ENCODE measurements at regions not wholly inside any gene's neighbourhood (a gene's known extent, or its start where the extent isn't known, plus 50 kb on each side); places are given as distances from the start of the nearest gene placed in this dataset.

- H3K4me3 ChIP-seq = no peak overlapping the region
- H3K9me3 ChIP-seq = no peaks in the 10 kb centered on the region
- no peak for DNase-seq
- H3K27me3 ChIP-seq = no peaks in the 10 kb centered on the region
- no peak for TF ChIP-seq CTCF (IDR thresholded peaks at IDR 0.05)
- TF ChIP-seq POLR2A (IDR thresholded peaks at IDR 0.05) = no peak
- no peaks in the 10 kb centered on the region for H3K36me3 ChIP-seq
- no peaks in the 10 kb centered on the region for H3K4me1 ChIP-seq
- no peak overlapping the region for H3K27ac ChIP-seq
Measured at GRCh38 chr6:97939440-97940168, 656.6 kb upstream of the MMS22L start.

GRCh38 chr6:97947841-97948240 is 664.8 kb upstream of the MMS22L start:
- Histone ChIP-seq H3K27me3 (no peaks in the 10 kb centered on the region), H3K9me3 (no peaks in the 10 kb centered on the region), H3K36me3 (no peaks in the 10 kb centered on the region), H3K4me3 (no peak overlapping the region), H3K27ac (no peak overlapping the region), H3K4me1 (no peaks in the 10 kb centered on the region)
- TF ChIP-seq POLR2A (IDR thresholded peaks at IDR 0.05) = no peak
- no peak for TF ChIP-seq CTCF (IDR thresholded peaks at IDR 0.05)
- no peak for DNase-seq

DNA sequence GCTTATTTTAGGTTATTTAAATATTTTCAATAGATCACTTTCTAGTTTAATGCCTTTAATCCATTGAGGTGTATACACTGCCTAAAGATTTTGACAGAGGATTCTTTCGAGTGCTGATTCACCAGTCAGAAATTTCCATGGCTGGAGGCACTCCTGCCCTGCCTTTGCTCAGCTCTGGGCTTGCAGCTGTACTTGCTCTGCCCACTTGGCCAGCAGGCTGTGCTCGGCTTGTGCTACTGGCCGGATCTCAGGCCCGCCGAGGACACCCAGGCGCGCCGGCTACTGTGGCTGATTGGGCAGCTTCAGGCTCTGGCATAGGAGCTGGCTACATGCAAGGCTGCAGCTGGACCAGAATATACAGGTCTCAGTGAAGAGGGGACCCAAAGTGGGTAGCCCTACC is 675.1 kb upstream of the MMS22L start:
- Histone ChIP-seq H3K36me3 (no peaks in the 10 kb centered on the region), H3K4me1 (no peaks in the 10 kb centered on the region), H3K27ac (no peak overlapping the region), H3K9me3 (no peaks in the 10 kb centered on the region), H3K27me3 (no peaks in the 10 kb centered on the region), H3K4me3 (no peak overlapping the region)
- TF ChIP-seq POLR2A (IDR thresholded peaks at IDR 0.05) = no peak
- TF ChIP-seq CTCF (IDR thresholded peaks at IDR 0.05) = no peak
- no peak for DNase-seq

- H3K27me3 ChIP-seq = no peaks in the 10 kb centered on the region
- H3K4me3 ChIP-seq = no peak overlapping the region
- H3K9me3 ChIP-seq = no peaks in the 10 kb centered on the region
- no peaks in the 10 kb centered on the region for H3K4me1 ChIP-seq
- TF ChIP-seq POLR2A (IDR thresholded peaks at IDR 0.05) = no peak
- TF ChIP-seq CTCF (IDR thresholded peaks at IDR 0.05) = no peak
- no peak for DNase-seq
- no peaks in the 10 kb centered on the region for H3K36me3 ChIP-seq
- H3K27ac ChIP-seq = no peak overlapping the region
Measured at GRCh38 chr6:97963193-97963592, 680.2 kb upstream of the MMS22L start.

- Histone ChIP-seq H3K4me3 (no peak overlapping the region), H3K27me3 (no peaks in the 10 kb centered on the region), H3K36me3 (no peaks in the 10 kb centered on the region), H3K4me1 (no peaks in the 10 kb centered on the region), H3K27ac (no peak overlapping the region), H3K9me3 (no peaks in the 10 kb centered on the region)
- no peak for DNase-seq
- TF ChIP-seq POLR2A (IDR thresholded peaks at IDR 0.05) (no peak), CTCF (IDR thresholded peaks at IDR 0.05) (no peak)
Measured at GRCh38 chr6:97969065-97969464, 686.0 kb upstream of the MMS22L start.

DNA sequence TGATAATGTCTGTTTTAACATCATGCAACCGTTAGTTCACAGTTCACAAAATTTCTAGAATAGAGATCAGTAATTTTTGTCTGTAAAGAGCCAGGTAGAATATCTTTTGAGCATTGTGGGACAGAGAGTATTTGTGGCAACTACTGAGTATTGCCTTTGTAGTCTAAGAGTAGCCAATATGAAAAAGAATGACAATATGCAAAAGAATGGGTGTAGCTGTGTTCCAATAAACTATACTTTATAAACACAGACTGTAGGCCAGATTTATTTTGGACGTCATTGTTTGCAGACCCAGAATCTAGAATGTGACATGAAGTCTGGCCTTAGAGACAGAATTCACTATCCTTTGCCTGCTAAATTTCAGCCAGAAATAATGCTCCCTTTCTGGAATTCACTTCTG is 694.1 kb upstream of the MMS22L start:
- no peak for DNase-seq
- H3K4me1 ChIP-seq = no peaks in the 10 kb centered on the region
- no peak overlapping the region for H3K4me3 ChIP-seq
- no peaks in the 10 kb centered on the region for H3K27me3 ChIP-seq
- H3K27ac ChIP-seq = no peak overlapping the region
- no peaks in the 10 kb centered on the region for H3K36me3 ChIP-seq
- no peaks in the 10 kb centered on the region for H3K9me3 ChIP-seq
- TF ChIP-seq POLR2A (IDR thresholded peaks at IDR 0.05) (no peak), CTCF (IDR thresholded peaks at IDR 0.05) (no peak)
